Lower leg skin (tissue), 3 donors: ENCODE measurements at regions not wholly inside any gene's neighbourhood (a gene's known extent, or its start where the extent isn't known, plus 50 kb on each side); places are given as distances from the start of the nearest gene placed in this dataset.

Source experiments
- CTCF ChIP-seq, 3 donors: fragments of 450-650 bp; IDR thresholded peaks; one replicate each; pipeline ENCODE4 v1.5.1; 2016; ENCODE audit warnings: antibody characterized with exemption in 3 of 3, mild to moderate bottlenecking in 3 of 3, moderate library complexity in 2 of 3
- POLR2A ChIP-seq, 2 donors: fragments of 450-650 bp; IDR thresholded peaks; one replicate each; pipeline ENCODE4 v1.6.1; 2016 to 2017; ENCODE audit warnings: antibody characterized with exemption in 2 of 2, mild to moderate bottlenecking in 1 of 2, moderate library complexity in 1 of 2

- TF ChIP-seq POLR2A (IDR thresholded peaks at IDR 0.05) (no peak), CTCF (IDR thresholded peaks at IDR 0.05) (no peak)
Measured at GRCh38 chr5:106737111-106737510, 933.6 kb downstream of the EFNA5 start.
